ENCODE measurements at regions not wholly inside any gene's neighbourhood (a gene's known extent, or its start where the extent isn't known, plus 50 kb on each side); places are given as distances from the start of the nearest gene placed in this dataset.

DNA sequence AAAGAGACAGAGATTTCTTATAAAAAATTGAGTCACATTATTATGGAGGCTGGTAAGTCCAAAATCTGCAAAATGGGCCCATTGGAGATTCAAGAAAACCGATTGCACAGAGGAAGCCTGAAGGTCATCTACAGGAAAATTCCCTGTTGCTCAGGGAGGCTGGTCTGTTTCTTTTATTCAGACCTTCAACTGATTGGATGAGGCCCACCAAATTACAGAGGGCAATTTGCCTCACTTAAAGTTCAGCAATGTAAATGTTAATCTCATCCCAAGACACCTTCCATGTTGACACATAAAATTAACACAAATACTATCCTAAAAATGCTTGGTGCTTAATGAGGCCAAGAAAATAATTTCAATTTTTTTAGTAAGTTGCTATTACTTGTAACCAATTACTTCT, 219.2 kb upstream of the RUNX1 start:
- no peaks in the 10 kb centered on the region for H3K9me3 Mint-ChIP-seq (ENCODE audit: low read depth)
- no peaks in the 10 kb centered on the region for H3K4me1 Mint-ChIP-seq (ENCODE audit: low read depth)
- H3K4me3 Mint-ChIP-seq: no peak overlapping the region
- no peak overlapping the region for H3K27ac Mint-ChIP-seq
- no peaks in the 10 kb centered on the region for H3K36me3 Mint-ChIP-seq
- no peaks in the 10 kb centered on the region for H3K27me3 Mint-ChIP-seq

DNA sequence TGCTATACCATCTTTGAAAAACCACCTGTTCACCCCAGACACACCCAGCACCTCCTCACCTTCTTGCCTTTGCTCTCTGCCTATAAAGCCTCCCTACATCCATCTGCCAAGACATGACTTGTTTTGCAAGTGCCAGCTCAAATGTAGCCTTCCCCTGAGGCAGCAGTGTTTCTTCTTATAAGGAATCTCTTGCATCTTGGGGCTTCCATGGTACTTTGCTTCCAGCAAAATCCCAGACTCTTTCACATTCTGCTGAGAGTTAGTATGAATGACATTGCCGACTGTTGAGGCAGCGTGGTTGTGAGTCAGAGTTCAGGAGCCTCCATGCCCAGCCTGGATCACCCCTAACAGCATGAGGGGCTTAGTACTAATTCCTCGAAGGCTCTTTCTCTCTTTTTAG, 217.4 kb upstream of the RUNX1 start:
- Mint-ChIP-seq H3K4me1 (ENCODE audit: low read depth) (no peaks in the 10 kb centered on the region), H3K36me3 (peaks cover 2% of the 10 kb centered on the region), H3K9me3 (ENCODE audit: low read depth) (no peaks in the 10 kb centered on the region), H3K4me3 (no peak overlapping the region), H3K27me3 (no peaks in the 10 kb centered on the region), H3K27ac (no peak overlapping the region)

DNA sequence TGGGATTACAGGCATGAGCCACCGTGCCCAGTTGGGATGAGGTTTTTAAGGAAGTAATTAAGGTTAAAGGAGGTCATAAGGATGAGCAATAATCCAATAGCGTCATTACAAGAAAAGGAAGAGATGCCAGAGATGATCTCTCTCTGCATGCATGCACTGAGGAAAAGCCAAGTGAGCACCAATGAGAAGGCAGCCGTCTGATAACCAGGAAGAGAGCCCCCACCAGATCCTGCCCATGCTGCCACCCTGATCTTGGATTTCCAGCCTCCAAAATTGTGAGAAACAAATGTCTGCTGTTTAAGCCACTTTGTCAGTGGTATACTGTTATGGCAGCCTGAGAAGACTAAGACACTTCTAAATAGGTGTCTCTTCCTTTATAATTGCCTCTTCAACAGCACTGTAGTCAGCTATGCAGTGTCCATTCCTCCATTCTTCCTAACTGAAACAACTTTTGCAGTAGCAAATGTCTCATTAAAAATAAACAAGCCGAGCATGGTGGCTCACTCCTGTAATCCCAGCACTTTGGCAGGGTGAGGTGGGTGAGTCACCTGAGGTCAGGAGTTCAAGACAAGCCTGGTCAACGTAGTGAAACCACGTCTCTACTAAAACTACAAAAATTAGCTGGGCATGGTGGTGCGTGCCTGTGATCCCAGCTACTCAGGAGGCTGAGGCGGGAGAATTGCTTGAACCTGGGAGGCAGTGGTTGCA, 216.2 kb upstream of the RUNX1 start:
- Mint-ChIP-seq H3K27me3 (no peaks in the 10 kb centered on the region), H3K4me3 (no peak overlapping the region), H3K36me3 (peaks cover 2% of the 10 kb centered on the region), H3K27ac (no peak overlapping the region), H3K4me1 (ENCODE audit: low read depth) (no peaks in the 10 kb centered on the region), H3K9me3 (ENCODE audit: low read depth) (no peaks in the 10 kb centered on the region)

- no peaks in the 10 kb centered on the region for H3K27me3 Mint-ChIP-seq
- H3K4me1 Mint-ChIP-seq (ENCODE audit: low read depth): no peaks in the 10 kb centered on the region
- no peak overlapping the region for H3K4me3 Mint-ChIP-seq
- no peak overlapping the region for H3K27ac Mint-ChIP-seq
- H3K9me3 Mint-ChIP-seq (ENCODE audit: low read depth): no peaks in the 10 kb centered on the region
- peaks cover 2% of the 10 kb centered on the region for H3K36me3 Mint-ChIP-seq
Measured at GRCh38 chr21:35259457-35259856, 210.4 kb upstream of the RUNX1 start.

DNA sequence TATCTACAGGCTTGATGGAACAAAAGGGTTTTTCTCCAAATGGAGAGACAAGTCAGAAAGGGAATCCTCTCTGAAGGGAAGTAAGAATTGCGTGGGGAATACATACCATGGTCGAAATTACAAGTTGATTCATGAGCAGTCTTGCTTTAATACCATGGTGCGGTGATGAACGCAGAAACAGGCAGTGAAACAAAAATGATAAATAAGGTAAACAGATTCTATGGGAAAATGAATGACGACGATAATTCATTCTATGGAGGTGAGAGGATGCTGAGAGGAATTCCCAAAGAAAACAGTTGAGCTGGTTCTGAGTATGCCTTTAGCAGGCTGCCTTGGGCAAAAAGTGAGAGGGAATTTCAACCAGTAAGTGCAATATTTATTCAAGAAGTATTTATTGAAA, 209.4 kb upstream of the RUNX1 start:
- H3K4me1 Mint-ChIP-seq (ENCODE audit: low read depth): no peaks in the 10 kb centered on the region
- H3K4me3 Mint-ChIP-seq: no peak overlapping the region
- H3K27me3 Mint-ChIP-seq: no peaks in the 10 kb centered on the region
- no peak overlapping the region for H3K27ac Mint-ChIP-seq
- H3K36me3 Mint-ChIP-seq: peaks cover 2% of the 10 kb centered on the region
- H3K9me3 Mint-ChIP-seq (ENCODE audit: low read depth): no peaks in the 10 kb centered on the region

DNA sequence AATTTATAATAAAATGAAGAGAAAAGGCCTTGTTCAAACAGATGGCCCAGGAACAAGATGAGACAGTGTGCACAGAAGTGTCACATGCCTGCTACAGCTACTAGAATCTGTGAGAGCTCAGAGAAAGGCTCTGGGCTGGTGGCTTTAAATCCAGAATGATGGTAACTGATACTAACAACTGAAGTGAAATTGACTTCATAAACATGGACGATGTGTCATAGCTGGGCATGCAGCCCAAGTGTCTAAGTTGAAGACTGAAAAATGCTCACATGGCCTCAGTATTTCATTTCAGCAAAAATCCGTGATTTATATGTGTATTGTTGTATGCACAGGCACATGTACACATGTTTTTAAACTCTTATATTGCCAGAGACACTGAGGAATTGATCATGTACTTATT, 208.3 kb upstream of the RUNX1 start:
- Mint-ChIP-seq H3K9me3 (ENCODE audit: low read depth) (no peaks in the 10 kb centered on the region), H3K4me1 (ENCODE audit: low read depth) (no peaks in the 10 kb centered on the region), H3K27ac (no peak overlapping the region), H3K36me3 (peaks cover 2% of the 10 kb centered on the region), H3K27me3 (no peaks in the 10 kb centered on the region), H3K4me3 (no peak overlapping the region)

GRCh38 chr21:35256468-35256988, 207.4 kb upstream of the RUNX1 start:
- H3K4me1 Mint-ChIP-seq (ENCODE audit: low read depth): no peaks in the 10 kb centered on the region
- no peaks in the 10 kb centered on the region for H3K9me3 Mint-ChIP-seq (ENCODE audit: low read depth)
- H3K27me3 Mint-ChIP-seq: no peaks in the 10 kb centered on the region
- H3K36me3 Mint-ChIP-seq: peaks cover under 1% of the 10 kb centered on the region
- no peak overlapping the region for H3K4me3 Mint-ChIP-seq
- H3K27ac Mint-ChIP-seq: no peak overlapping the region

DNA sequence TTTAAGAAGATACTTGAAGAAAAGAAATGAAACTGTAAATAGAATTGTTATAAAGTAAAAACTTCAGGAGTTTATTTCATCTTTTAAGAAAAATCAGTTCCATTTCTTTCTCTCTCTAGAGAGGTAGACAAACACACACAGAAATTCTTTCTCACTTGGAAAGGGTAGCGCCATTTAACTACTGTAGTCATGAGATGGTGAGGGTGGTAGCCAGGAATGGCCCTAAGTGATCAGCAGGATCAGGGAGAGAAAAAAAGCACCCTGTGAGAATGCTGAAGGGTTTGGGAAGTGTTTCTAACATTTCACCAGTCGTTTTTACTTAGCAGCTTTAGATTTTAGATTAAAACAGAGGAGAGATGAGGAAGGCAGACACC, 205.7 kb upstream of the RUNX1 start:
- Mint-ChIP-seq H3K4me1 (ENCODE audit: low read depth) (no peaks in the 10 kb centered on the region), H3K9me3 (ENCODE audit: low read depth) (peaks cover 4% of the 10 kb centered on the region), H3K27me3 (no peaks in the 10 kb centered on the region), H3K27ac (no peak overlapping the region), H3K36me3 (peaks cover 2% of the 10 kb centered on the region), H3K4me3 (no peak overlapping the region)

DNA sequence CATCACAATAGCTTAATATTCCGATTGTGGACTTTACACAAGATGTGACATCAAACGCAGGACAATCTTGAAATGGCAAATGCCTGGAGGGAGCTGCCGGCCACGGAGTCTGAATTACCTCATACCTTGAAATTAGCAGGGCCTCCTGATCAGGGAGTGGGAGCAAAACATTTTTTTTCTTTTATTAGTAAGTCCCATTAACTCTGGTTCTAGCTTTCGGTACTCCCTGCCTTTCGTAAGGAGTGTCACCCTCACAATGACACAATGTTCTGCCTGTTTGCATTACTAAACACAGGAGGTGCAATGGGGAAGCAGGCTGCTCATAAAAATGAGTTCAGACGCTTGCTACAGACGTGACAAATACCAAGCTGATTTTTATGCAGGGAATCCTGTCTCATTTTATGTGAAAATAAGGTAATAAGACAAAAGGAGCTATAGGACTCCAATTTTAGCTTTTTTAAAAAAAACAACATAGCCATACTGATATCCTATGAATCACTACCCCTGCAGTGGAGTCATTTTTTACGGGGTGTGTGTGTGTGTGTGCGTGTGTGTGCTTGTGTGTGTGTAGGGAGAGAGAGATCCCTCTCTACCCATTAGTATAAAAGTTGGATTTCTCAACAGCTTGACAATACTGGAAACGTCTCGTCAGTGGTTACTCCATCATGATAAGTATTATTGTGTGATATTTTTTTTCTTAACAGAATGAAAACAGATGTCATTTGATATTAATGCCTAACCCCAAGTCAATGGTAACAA, 205.1 kb upstream of the RUNX1 start:
- Mint-ChIP-seq H3K27me3 (no peaks in the 10 kb centered on the region), H3K36me3 (peaks cover 2% of the 10 kb centered on the region), H3K9me3 (ENCODE audit: low read depth) (peaks cover 4% of the 10 kb centered on the region), H3K4me1 (ENCODE audit: low read depth) (no peaks in the 10 kb centered on the region), H3K27ac (no peak overlapping the region), H3K4me3 (no peak overlapping the region)

- H3K4me3 Mint-ChIP-seq: no peak overlapping the region
Measured at GRCh38 chr21:35252831-35253230, 203.7 kb upstream of the RUNX1 start.

DNA sequence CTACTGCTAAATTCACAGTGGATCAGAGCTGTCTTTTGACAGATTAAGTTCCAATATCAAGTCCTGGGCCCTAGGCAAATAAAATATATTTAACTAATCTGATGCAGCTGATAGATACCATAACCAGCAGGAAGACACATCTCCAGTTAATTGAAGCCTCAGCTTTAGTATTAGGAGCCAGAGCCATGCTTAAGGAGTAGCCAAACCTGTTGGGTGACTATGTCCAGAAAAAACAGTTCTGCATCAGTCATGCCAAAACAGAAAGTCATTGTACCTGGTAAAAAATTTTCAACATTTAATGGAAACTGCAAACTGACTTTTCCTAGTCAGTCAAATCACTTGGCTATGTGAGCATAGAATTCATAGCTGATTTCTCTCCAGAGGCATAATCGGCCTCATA, 200.5 kb upstream of the RUNX1 start:
- no peak overlapping the region for H3K4me3 Mint-ChIP-seq
- peaks cover 2% of the 10 kb centered on the region for H3K27me3 Mint-ChIP-seq
- no peak overlapping the region for H3K27ac Mint-ChIP-seq
- peaks cover 7% of the 10 kb centered on the region for H3K9me3 Mint-ChIP-seq (ENCODE audit: low read depth)
- H3K36me3 Mint-ChIP-seq: peaks cover 4% of the 10 kb centered on the region
- no peaks in the 10 kb centered on the region for H3K4me1 Mint-ChIP-seq (ENCODE audit: low read depth)

More at GRCh38 chr21:35252831-35253230, 203.7 kb upstream of the RUNX1 start:
- Mint-ChIP-seq H3K27me3 (no peaks in the 10 kb centered on the region), H3K4me1 (ENCODE audit: low read depth) (no peaks in the 10 kb centered on the region), H3K36me3 (peaks cover 2% of the 10 kb centered on the region), H3K27ac (no peak overlapping the region), H3K9me3 (ENCODE audit: low read depth) (peaks cover 7% of the 10 kb centered on the region)

- no peaks in the 10 kb centered on the region for H3K4me1 Mint-ChIP-seq (ENCODE audit: low read depth)
- no peak overlapping the region for H3K4me3 Mint-ChIP-seq
- no peak overlapping the region for H3K27ac Mint-ChIP-seq
- peaks cover 2% of the 10 kb centered on the region for H3K27me3 Mint-ChIP-seq
- peaks cover 7% of the 10 kb centered on the region for H3K9me3 Mint-ChIP-seq (ENCODE audit: low read depth)
- peaks cover 2% of the 10 kb centered on the region for H3K36me3 Mint-ChIP-seq
Measured at GRCh38 chr21:35245879-35246278, 196.8 kb upstream of the RUNX1 start.

GRCh38 chr21:35244514-35244913, 195.4 kb upstream of the RUNX1 start:
- peaks cover 2% of the 10 kb centered on the region for H3K36me3 Mint-ChIP-seq
- H3K4me1 Mint-ChIP-seq (ENCODE audit: low read depth): no peaks in the 10 kb centered on the region
- H3K27ac Mint-ChIP-seq: no peak overlapping the region
- H3K4me3 Mint-ChIP-seq: no peak overlapping the region
- peaks cover 2% of the 10 kb centered on the region for H3K27me3 Mint-ChIP-seq
- H3K9me3 Mint-ChIP-seq (ENCODE audit: low read depth): peaks cover 3% of the 10 kb centered on the region

DNA sequence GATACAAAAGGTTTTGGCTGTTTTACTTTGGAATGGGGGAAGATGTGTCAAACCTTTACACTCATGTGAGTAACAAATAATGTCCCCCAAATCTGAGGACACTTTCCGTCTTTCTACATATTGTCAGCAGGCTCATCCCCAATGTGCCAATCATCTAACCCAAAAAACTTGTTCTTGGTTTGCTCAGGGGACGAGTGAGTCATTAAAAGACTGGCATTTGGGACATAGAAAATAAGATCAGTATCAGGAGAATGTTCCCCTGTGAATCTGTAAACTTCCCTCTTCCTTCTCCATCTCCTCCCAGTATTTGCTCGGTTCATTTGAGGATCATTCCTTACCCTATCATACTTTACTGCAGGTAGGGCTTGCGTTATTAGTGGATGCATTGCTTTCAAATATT, 194.1 kb upstream of the RUNX1 start:
- Mint-ChIP-seq H3K4me3 (no peak overlapping the region), H3K9me3 (ENCODE audit: low read depth) (no peaks in the 10 kb centered on the region), H3K36me3 (peaks cover 2% of the 10 kb centered on the region), H3K4me1 (ENCODE audit: low read depth) (peaks cover 4% of the 10 kb centered on the region), H3K27me3 (peaks cover 2% of the 10 kb centered on the region), H3K27ac (no peak overlapping the region)

DNA sequence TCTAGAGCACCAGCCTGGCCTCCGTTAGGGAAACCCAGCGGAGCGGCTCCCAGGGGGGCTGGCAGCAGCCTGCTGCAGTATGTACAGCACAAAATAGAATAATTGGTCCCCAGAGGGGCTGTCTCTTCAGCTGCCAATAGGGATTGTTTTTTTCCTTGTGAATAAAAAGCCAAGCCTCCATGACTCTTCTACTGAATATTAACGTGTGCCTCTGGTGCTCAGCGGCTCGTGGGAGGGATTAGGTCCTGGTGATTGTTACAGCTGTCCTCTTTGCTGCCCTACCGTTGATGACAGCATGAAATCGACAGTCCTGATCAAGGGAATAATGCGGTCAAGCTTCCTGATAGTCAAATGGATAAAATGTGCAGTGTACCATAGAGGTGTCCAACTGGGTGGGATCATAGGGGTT, 190.7 kb upstream of the RUNX1 start:
- H3K27me3 Mint-ChIP-seq: no peaks in the 10 kb centered on the region
- H3K4me1 Mint-ChIP-seq (ENCODE audit: low read depth): peaks cover 32% of the 10 kb centered on the region
- H3K4me3 Mint-ChIP-seq: no peak overlapping the region
- H3K27ac Mint-ChIP-seq: no peak overlapping the region
- no peaks in the 10 kb centered on the region for H3K9me3 Mint-ChIP-seq (ENCODE audit: low read depth)
- H3K36me3 Mint-ChIP-seq: peaks cover 4% of the 10 kb centered on the region

Measured in activated naive CD8-positive, alpha-beta T cell (primary cell).